Upper lobe of left lung (tissue), 4 donors: ENCODE measurements at regions not wholly inside any gene's neighbourhood (a gene's known extent, or its start where the extent isn't known, plus 50 kb on each side); places are given as distances from the start of the nearest gene placed in this dataset.

Experiments used
- CTCF ChIP-seq, 6 experiments: fragments of 450-650 bp in 4 of 6; fragments of 200-600 bp in 2 of 6; sonication (generic) in 2 of 6; IDR thresholded peaks; one replicate each; pipeline ENCODE4 v1.5.1; 2016 to 2019; ENCODE audit warnings: antibody characterized with exemption in 6 of 6
- POLR2A ChIP-seq, 4 donors: fragments of 450-650 bp; IDR thresholded peaks; one replicate each; pipeline ENCODE4 v1.5.1; 2016 to 2017; ENCODE audit warnings: antibody characterized with exemption in 4 of 4, mild to moderate bottlenecking in 2 of 4

- TF ChIP-seq CTCF (IDR thresholded peaks at IDR 0.05) (no peak), POLR2A (IDR thresholded peaks at IDR 0.05) (no peak)
Observed at GRCh38 chr2:64823794-64824193, 165.4 kb upstream of the SLC1A4 start.
